Ishikawa (cell line): ENCODE measurements at regions not wholly inside any gene's neighbourhood (a gene's known extent, or its start where the extent isn't known, plus 50 kb on each side); places are given as distances from the start of the nearest gene placed in this dataset.

Experiments
- EP300 ChIP-seq: IDR thresholded peaks from 2 replicates; pipeline ENCODE4 v1.6.1; 2012; ENCODE audit warnings: borderline replicate concordance
- TF ChIP-seq, protein P1 (sequence below): IDR thresholded peaks from 2 replicates; pipeline ENCODE4 v1.6.1; 2012
- TF ChIP-seq, protein P2 (sequence below): IDR thresholded peaks from 2 replicates; pipeline ENCODE4 v1.6.1; 2012; ENCODE audit warnings: low read depth, mild to moderate bottlenecking

DNA sequence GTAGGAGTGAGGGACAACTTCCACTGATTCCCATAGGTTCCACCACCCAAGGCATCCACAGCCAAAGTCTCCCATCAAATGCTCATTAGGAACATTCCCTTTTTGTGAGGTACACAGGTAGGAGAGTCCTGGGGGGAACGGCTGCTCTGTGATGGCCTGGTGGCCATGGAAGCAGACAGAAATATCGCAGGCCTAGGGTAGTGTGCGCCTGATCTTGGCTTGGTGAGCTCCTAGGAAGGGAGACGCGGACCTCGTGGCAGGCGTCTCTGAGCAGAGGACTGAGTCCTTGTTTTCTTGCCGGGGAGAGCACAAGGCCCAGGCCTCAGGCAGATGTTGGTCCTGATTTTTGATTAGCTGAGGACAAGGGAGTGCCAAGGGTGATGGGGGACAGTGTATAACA lies 99.5 kb downstream of the SNRPN start:
- TF ChIP-seq, protein P1, sequence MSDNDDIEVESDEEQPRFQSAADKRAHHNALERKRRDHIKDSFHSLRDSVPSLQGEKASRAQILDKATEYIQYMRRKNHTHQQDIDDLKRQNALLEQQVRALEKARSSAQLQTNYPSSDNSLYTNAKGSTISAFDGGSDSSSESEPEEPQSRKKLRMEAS: no peak
- TF ChIP-seq, protein P2, sequence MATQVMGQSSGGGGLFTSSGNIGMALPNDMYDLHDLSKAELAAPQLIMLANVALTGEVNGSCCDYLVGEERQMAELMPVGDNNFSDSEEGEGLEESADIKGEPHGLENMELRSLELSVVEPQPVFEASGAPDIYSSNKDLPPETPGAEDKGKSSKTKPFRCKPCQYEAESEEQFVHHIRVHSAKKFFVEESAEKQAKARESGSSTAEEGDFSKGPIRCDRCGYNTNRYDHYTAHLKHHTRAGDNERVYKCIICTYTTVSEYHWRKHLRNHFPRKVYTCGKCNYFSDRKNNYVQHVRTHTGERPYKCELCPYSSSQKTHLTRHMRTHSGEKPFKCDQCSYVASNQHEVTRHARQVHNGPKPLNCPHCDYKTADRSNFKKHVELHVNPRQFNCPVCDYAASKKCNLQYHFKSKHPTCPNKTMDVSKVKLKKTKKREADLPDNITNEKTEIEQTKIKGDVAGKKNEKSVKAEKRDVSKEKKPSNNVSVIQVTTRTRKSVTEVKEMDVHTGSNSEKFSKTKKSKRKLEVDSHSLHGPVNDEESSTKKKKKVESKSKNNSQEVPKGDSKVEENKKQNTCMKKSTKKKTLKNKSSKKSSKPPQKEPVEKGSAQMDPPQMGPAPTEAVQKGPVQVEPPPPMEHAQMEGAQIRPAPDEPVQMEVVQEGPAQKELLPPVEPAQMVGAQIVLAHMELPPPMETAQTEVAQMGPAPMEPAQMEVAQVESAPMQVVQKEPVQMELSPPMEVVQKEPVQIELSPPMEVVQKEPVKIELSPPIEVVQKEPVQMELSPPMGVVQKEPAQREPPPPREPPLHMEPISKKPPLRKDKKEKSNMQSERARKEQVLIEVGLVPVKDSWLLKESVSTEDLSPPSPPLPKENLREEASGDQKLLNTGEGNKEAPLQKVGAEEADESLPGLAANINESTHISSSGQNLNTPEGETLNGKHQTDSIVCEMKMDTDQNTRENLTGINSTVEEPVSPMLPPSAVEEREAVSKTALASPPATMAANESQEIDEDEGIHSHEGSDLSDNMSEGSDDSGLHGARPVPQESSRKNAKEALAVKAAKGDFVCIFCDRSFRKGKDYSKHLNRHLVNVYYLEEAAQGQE: no peak
- no peak for TF ChIP-seq EP300
